Right lobe of liver (tissue), 6 donors: ENCODE measurements at regions not wholly inside any gene's neighbourhood (a gene's known extent, or its start where the extent isn't known, plus 50 kb on each side); places are given as distances from the start of the nearest gene placed in this dataset.
A peak's percentile ranks its signal among the peaks of the same experiment; 100 is the strongest.

Experiments
- ATAC-seq, 4 donors: fragments of 200-7000 bp; cut with Tn5 transposase; one replicate each; pipeline ENCODE4 v1.9.1; 2020; ENCODE audit warnings: mild to moderate bottlenecking in 4 of 4, moderate library complexity in 4 of 4
- DNase-seq, 3 donors: peaks; one replicate each; pipeline ENCODE4 v3.0.0-alpha.2; 2020
- H3K27ac ChIP-seq, 3 donors: fragments of 200-600 bp; one replicate each; pipeline ENCODE4 v1.8.0; 2022
- H3K27me3 ChIP-seq, 2 donors: fragments of 200-600 bp; one replicate each; pipeline ENCODE4 v1.8.0; 2022
- H3K36me3 ChIP-seq, 4 donors: fragments of 200-600 bp; sonication (generic) in 1 of 4; one replicate each; pipeline versions ENCODE4 v1.5.1 to v1.8.0; 2017 to 2022; ENCODE audit warnings: control low read depth in 1 of 4
- H3K4me1 ChIP-seq, 4 donors: fragments of 200-600 bp; sonication (generic) in 1 of 4; one replicate each; pipeline versions ENCODE4 v1.5.1 to v1.8.0; 2017 to 2022; ENCODE audit warnings: control low read depth in 1 of 4
- H3K4me3 ChIP-seq, 3 donors: fragments of 200-600 bp; one replicate each; pipeline ENCODE4 v1.8.0; 2022
- H3K9me3 ChIP-seq, 4 donors: fragments of 200-600 bp; sonication (generic) in 1 of 4; one replicate each; pipeline versions ENCODE4 v1.5.1 to v1.8.0; 2017 to 2022; ENCODE audit warnings: control low read depth in 1 of 4
- POLR2A ChIP-seq: fragments of 450-650 bp; IDR thresholded peaks from one replicate; pipeline ENCODE4 v1.6.1; 2017; ENCODE audit warnings: antibody characterized with exemption, mild to moderate bottlenecking
- WGBS: methylation state at CpG from one replicate; pipeline ENCODE4 v1.1.6; 2018; ENCODE audit warnings: low coverage, low lambda C conversion rate; ENCODE audit not compliant: insufficient coverage; ENCODE audit errors: missing lambda C conversion rate; 5-methylcytosine and 5-hydroxymethylcytosine counted together
- intact Hi-C, 2 donors: fragments of 100-400 bp; cut with DNase I; formaldehyde crosslinking; loops; one replicate each; pipeline versions ENCODE4 v1.11.2 to v1.14.1; 2022
- TF ChIP-seq, protein P1 (sequence below), 4 donors: fragments of 200-600 bp in 3 of 4; fragments of 450-650 bp in 1 of 4; IDR thresholded peaks; one replicate each; pipeline versions ENCODE4 v1.5.1 to v1.8.0; 2016 to 2022; ENCODE audit warnings: antibody characterized with exemption in 4 of 4, mild to moderate bottlenecking in 2 of 4
- donor health status: DM: no; HTN: yes; CAD: no.
- donor health status: DM: no; HTN: no; CAD: no.
- donor health status: DM: no; HTN: no; CAD: no.
- donor health status: DM: no; HTN: yes; CAD: no.
- donor health status: DM: no; HTN: yes; CAD: no.

GRCh38 chr5:179406031-179406961 lies 61.0 kb upstream of the ADAMTS2 start:
- peak in 2 of 3 donors; percentile 28 to 40 for DNase-seq
- Histone ChIP-seq H3K27ac (no peak overlapping the region), H3K9me3 (no peaks in the 10 kb centered on the region), H3K27me3 (no peaks in the 10 kb centered on the region), H3K36me3 (no peaks in the 10 kb centered on the region), H3K4me3 (no peak overlapping the region), H3K4me1 (no peaks in the 10 kb centered on the region)
- TF ChIP-seq POLR2A, result no peak
- TF ChIP-seq, protein P1, sequence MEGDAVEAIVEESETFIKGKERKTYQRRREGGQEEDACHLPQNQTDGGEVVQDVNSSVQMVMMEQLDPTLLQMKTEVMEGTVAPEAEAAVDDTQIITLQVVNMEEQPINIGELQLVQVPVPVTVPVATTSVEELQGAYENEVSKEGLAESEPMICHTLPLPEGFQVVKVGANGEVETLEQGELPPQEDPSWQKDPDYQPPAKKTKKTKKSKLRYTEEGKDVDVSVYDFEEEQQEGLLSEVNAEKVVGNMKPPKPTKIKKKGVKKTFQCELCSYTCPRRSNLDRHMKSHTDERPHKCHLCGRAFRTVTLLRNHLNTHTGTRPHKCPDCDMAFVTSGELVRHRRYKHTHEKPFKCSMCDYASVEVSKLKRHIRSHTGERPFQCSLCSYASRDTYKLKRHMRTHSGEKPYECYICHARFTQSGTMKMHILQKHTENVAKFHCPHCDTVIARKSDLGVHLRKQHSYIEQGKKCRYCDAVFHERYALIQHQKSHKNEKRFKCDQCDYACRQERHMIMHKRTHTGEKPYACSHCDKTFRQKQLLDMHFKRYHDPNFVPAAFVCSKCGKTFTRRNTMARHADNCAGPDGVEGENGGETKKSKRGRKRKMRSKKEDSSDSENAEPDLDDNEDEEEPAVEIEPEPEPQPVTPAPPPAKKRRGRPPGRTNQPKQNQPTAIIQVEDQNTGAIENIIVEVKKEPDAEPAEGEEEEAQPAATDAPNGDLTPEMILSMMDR (IDR thresholded peaks at IDR 0.05), result no peak
- 60% methylated on average over 11 of the region's 18 CpGs for WGBS
- no peak for ATAC-seq
- intact Hi-C loops, result no loop called here

- peak in 1 of 3 donors; percentile 37 for DNase-seq
- intact Hi-C loops, result no loop called here
- no peak for TF ChIP-seq POLR2A
- TF ChIP-seq, protein P1 (IDR thresholded peaks at IDR 0.05), result no peak
- no peak for ATAC-seq
- H3K4me1 ChIP-seq, result no peaks in the 10 kb centered on the region
- no peak overlapping the region for H3K27ac ChIP-seq
- 71% methylated on average over 5 of the region's 16 CpGs for WGBS
- peaks cover 0 to 3% (median 0%) of the 10 kb centered on the region in 4 donors for H3K9me3 ChIP-seq
- no peaks in the 10 kb centered on the region for H3K36me3 ChIP-seq
- no peaks in the 10 kb centered on the region for H3K27me3 ChIP-seq
- no peak overlapping the region for H3K4me3 ChIP-seq
Measured at GRCh38 chr5:179405426-179406030, 60.3 kb upstream of the ADAMTS2 start.

GRCh38 chr5:179405054-179405416 lies 59.8 kb upstream of the ADAMTS2 start:
- Histone ChIP-seq H3K36me3 (no peaks in the 10 kb centered on the region), H3K27ac (no peak overlapping the region), H3K4me1 (no peaks in the 10 kb centered on the region), H3K4me3 (no peak overlapping the region), H3K27me3 (no peaks in the 10 kb centered on the region), H3K9me3 (peaks cover 0 to 5% (median 0%) of the 10 kb centered on the region in 4 donors)
- TF ChIP-seq, protein P1 (IDR thresholded peaks at IDR 0.05), result no peak
- TF ChIP-seq POLR2A, result no peak
- DNase-seq (peak in 1 of 3 donors; percentile 27), ATAC-seq (peak in 1 of 4 donors; percentile 9)
- WGBS, result 33% methylated on average over 1 of the region's 2 CpGs
- intact Hi-C loops, result no loop called here

GRCh38 chr5:179404321-179405053 lies 59.2 kb upstream of the ADAMTS2 start:
- WGBS, result 50% methylated on average over 2 of the region's 6 CpGs

More at GRCh38 chr5:179404321-179405053, 59.2 kb upstream of the ADAMTS2 start:
- Histone ChIP-seq H3K4me1 (no peaks in the 10 kb centered on the region), H3K9me3 (peaks cover 0 to 5% (median 0%) of the 10 kb centered on the region in 4 donors), H3K36me3 (no peaks in the 10 kb centered on the region), H3K27me3 (no peaks in the 10 kb centered on the region), H3K27ac (no peak overlapping the region), H3K4me3 (no peak overlapping the region)
- intact Hi-C loops, result no loop called here
- peak; percentile 35 to 45 (median 40) for ATAC-seq
- peak in 1 of 3 donors; percentile 35 for DNase-seq
- no peak for TF ChIP-seq POLR2A
- TF ChIP-seq, protein P1 (IDR thresholded peaks at IDR 0.05), result peak in 2 of 4 donors; percentile 9 to 19
